ENCODE measurements at regions not wholly inside any gene's neighbourhood (a gene's known extent, or its start where the extent isn't known, plus 50 kb on each side); places are given as distances from the start of the nearest gene placed in this dataset.
"Not testable (repeated sequence)": the region's sequence is repeated elsewhere in the genome, so short reads cannot be mapped to it uniquely, and the experiment has no call there.

DNA sequence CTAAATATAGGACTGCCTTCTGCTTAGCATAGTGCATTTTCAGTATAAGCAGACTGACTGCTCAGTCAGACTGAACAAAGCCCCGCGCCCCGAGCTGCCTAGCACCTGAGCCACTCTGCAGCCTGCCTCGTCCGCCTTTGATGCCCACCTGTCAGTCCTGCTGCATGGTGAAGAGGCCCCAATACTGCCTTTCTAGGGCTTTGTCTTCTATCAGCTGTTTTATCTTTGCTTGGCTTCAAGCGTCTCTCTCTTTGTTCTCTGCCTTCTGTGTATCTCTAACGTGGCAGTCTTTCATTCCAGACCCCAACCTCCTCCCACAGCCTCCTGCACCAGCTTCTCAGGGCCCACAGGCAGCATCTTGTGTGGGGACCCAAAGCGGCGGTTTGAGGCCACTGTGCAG is 1001.0 kb downstream of the VRK1 start:
- TF ChIP-seq, protein P1, sequence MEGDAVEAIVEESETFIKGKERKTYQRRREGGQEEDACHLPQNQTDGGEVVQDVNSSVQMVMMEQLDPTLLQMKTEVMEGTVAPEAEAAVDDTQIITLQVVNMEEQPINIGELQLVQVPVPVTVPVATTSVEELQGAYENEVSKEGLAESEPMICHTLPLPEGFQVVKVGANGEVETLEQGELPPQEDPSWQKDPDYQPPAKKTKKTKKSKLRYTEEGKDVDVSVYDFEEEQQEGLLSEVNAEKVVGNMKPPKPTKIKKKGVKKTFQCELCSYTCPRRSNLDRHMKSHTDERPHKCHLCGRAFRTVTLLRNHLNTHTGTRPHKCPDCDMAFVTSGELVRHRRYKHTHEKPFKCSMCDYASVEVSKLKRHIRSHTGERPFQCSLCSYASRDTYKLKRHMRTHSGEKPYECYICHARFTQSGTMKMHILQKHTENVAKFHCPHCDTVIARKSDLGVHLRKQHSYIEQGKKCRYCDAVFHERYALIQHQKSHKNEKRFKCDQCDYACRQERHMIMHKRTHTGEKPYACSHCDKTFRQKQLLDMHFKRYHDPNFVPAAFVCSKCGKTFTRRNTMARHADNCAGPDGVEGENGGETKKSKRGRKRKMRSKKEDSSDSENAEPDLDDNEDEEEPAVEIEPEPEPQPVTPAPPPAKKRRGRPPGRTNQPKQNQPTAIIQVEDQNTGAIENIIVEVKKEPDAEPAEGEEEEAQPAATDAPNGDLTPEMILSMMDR (IDR thresholded peaks at IDR 0.05; ENCODE audit: control insufficient read depth, extremely low read depth, insufficient read depth) = no peak
- H3K4me3 ChIP-seq (ENCODE audit: low read depth, low read length) = no peak overlapping the region
- DNase-seq (ENCODE audit: low read depth) = no peak

DNA sequence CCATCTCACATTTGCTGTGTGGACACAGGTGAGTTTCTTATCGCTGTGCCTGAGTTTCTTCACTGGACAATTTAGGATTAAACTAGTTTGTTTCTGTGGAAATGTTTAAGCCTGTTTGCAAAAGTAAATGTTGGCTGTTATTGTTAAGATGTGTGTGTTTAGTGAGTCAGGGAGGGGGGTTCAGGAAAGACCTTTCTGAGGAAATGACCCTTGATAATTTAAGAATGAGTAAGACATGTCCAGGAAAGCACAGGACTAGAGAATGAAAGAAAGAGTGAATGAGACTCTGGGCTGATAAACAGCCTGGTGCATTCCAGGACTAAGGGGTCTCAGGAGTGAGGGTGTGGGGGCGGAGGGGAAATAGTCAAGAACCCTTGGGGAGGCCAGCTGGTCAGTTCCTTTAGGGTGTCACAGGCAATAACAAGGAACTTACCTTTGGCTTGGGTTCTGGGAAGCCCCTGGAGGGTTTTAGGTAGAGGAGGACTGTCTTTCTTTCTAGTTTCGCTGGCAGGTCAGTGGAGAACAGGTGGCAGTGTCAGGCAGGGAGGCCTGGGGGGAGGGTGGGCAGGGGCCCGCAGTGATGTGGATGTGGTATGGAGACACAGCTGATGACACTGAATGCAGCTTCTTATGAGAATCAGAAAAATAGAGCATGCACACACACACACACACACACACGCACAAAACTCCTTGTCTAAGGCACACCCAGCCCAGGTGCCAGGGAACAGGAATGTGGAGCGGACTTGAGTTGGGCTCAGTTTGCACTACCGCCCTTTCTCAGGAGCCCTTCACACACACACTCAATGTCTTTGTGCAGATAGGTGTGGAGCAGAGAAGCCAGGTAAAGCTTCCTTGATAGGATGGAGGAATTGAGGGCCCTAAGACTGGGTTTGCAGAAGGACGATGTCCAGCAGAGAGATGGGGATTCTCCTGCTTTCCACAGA is 1005.5 kb downstream of the VRK1 start:
- H3K4me3 ChIP-seq (ENCODE audit: low read depth, low read length) = no peak overlapping the region
- no peak for DNase-seq (ENCODE audit: low read depth)
- TF ChIP-seq, protein P1 (IDR thresholded peaks at IDR 0.05; ENCODE audit: control insufficient read depth, extremely low read depth, insufficient read depth) = no peak

DNA sequence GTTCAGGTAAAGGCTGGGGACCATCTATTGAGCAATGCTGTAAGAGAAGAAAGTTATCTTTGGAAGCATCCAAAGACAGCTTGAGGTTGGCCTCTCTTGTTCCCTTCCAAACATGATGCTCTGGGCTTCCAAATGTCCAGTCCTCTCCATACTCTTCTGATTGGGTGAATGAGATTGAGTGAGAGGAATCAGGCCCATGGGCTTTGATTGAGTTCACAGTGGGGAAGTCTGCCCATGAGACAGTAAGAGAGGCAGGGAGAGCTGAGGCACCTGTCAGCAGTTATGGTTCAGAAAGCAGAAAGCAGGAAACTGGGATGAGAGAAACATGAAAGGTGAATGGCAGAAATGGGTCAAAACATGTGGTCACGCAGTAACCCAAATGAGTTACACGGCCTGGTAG is 1006.9 kb downstream of the VRK1 start:
- TF ChIP-seq, protein P1 (IDR thresholded peaks at IDR 0.05; ENCODE audit: control insufficient read depth, extremely low read depth, insufficient read depth) = no peak
- H3K4me3 ChIP-seq (ENCODE audit: low read depth, low read length) = no peak overlapping the region
- no peak for DNase-seq (ENCODE audit: low read depth)

DNA sequence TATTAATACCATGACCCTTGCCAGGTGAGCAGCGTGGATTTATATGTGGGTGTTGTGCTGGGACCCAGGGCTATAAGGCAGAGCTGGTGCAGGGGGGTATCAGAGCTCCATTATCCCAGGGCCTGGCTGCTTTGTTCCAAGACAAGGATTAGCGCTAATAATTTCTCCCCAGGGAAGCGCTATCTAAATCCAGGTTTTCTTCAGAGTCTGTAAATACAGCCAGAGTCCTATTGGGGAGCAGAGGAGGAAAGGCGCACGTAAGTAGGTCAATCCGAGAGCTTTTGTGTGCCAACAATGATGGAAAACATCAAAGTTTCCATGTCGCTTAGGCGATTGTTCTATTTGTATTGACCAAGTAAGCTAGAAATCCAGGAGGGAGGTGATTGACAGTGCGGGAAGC is 1009.7 kb downstream of the VRK1 start:
- no peak overlapping the region for H3K4me3 ChIP-seq (ENCODE audit: low read depth, low read length)
- DNase-seq (ENCODE audit: low read depth) = no peak
- TF ChIP-seq, protein P1 (IDR thresholded peaks at IDR 0.05; ENCODE audit: control insufficient read depth, extremely low read depth, insufficient read depth) = no peak

DNA sequence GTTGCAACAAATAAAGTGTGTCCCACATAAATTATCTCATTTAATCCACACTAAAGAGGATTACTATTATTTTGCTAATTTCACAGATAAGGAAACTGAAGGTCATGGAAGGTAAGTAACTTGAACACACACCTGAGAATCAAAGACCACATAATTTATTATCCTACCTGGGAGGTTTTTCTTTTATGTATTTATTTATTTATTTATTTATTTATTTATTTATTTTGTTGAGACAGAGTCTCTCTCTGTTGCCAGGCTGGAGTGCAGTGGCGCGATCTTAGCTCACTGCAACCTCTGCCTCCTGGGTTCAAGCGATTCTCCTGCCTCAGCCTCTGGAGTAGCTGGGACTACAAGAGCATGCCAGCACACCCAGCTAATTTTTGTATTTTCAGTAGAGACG is 1011.4 kb downstream of the VRK1 start:
- not testable (repeated sequence) for H3K4me3 ChIP-seq (ENCODE audit: low read depth, low read length); DNase-seq (ENCODE audit: low read depth)

DNA sequence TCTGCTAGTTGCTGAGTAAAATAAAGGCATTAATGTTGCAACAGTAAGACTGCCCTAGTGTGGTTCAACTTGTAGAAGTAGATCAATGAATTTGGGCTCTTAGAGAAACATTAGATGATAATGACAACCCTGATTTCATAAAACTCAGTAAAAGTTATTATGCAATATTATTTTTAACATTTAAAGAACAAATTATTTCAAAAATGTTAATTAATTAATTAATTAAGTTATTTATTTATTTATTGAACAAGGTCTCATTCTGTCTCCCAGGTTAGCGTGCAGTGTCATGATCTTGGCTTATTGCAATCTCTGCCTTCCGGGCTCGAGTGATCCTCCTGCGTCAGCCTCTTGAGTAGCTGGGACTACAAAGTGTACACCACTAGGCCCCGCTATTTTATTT is 1016.4 kb downstream of the VRK1 start:
- TF ChIP-seq, protein P1 (IDR thresholded peaks at IDR 0.05; ENCODE audit: control insufficient read depth, extremely low read depth, insufficient read depth) = no peak
- DNase-seq (ENCODE audit: low read depth) = no peak
- no peak overlapping the region for H3K4me3 ChIP-seq (ENCODE audit: low read depth, low read length)

DNA sequence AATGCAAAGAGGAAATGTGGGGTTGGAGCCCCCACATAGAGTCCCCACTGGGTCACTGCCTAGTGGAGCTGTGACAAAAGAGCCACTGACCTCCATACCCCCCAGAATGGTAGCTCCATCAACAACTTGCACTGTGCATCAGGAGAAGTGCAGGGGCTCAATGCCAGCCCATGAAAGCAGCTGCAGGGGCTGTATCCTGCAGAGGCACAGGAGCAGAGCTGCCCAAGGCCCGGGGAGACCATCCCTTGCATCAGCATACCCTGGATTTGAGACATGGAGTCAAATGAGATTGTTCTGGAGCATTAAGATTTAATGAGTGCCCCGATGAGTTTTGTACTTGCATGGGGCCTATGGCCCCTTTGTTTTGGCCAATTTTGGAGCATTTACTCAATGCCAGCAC is 1023.6 kb downstream of the VRK1 start:
- no peak for DNase-seq (ENCODE audit: low read depth)
- TF ChIP-seq, protein P1 (IDR thresholded peaks at IDR 0.05; ENCODE audit: control insufficient read depth, extremely low read depth, insufficient read depth) = no peak
- H3K4me3 ChIP-seq (ENCODE audit: low read depth, low read length) = no peak overlapping the region

Data from LNCaP clone FGC (cell line).